ENCODE measurements at regions not wholly inside any gene's neighbourhood (a gene's known extent, or its start where the extent isn't known, plus 50 kb on each side); places are given as distances from the start of the nearest gene placed in this dataset.

- Histone ChIP-seq H3K36me3 (ENCODE audit: control insufficient read depth, insufficient read depth, low read length) (no peaks in the 10 kb centered on the region), H3K4me1 (peaks cover 18% of the 10 kb centered on the region), H3K27me3 (ENCODE audit: control insufficient read depth, insufficient read depth, low read length) (no peaks in the 10 kb centered on the region), H3K9me3 (ENCODE audit: control insufficient read depth, low read length) (no peaks in the 10 kb centered on the region), H2AFZ (no peak overlapping the region), H3K27ac (no peak overlapping the region), H3K79me2 (no peaks in the 10 kb centered on the region), H3K9ac (no peak overlapping the region), H3K4me3 (ENCODE audit: low read depth, low read length) (no peak overlapping the region), H3K4me2 (ENCODE audit: low read length) (no peak overlapping the region)
- no peak for TF ChIP-seq CTCF (IDR thresholded peaks at IDR 0.05)
Measured at GRCh38 chr7:25669281-25669781, 441.0 kb upstream of the NPVF start.

GRCh38 chr7:25669961-25670841, 441.9 kb upstream of the NPVF start:
- Histone ChIP-seq H3K36me3 (ENCODE audit: control insufficient read depth, insufficient read depth, low read length) (no peaks in the 10 kb centered on the region), H3K4me1 (peaks cover 18% of the 10 kb centered on the region), H3K9ac (no peak overlapping the region), H3K4me2 (ENCODE audit: low read length) (no peak overlapping the region), H3K79me2 (no peaks in the 10 kb centered on the region), H3K27ac (peak overlapping the region; percentile 29), H2AFZ (peak overlapping the region; percentile 40), H3K9me3 (ENCODE audit: control insufficient read depth, low read length) (no peaks in the 10 kb centered on the region), H3K4me3 (ENCODE audit: low read depth, low read length) (no peak overlapping the region), H3K27me3 (ENCODE audit: control insufficient read depth, insufficient read depth, low read length) (no peaks in the 10 kb centered on the region)
- no peak for TF ChIP-seq CTCF (IDR thresholded peaks at IDR 0.05)

GRCh38 chr7:25671111-25671510, 442.8 kb upstream of the NPVF start:
- peak overlapping the region; percentile 40 for H2AFZ ChIP-seq
- no peak for TF ChIP-seq CTCF (IDR thresholded peaks at IDR 0.05)
- peaks cover 18% of the 10 kb centered on the region for H3K4me1 ChIP-seq
- H3K27ac ChIP-seq = peak overlapping the region; percentile 29
- no peak overlapping the region for H3K4me2 ChIP-seq (ENCODE audit: low read length)
- H3K27me3 ChIP-seq (ENCODE audit: control insufficient read depth, insufficient read depth, low read length) = no peaks in the 10 kb centered on the region
- H3K9ac ChIP-seq = no peak overlapping the region
- H3K4me3 ChIP-seq (ENCODE audit: low read depth, low read length) = no peak overlapping the region
- no peaks in the 10 kb centered on the region for H3K79me2 ChIP-seq
- no peaks in the 10 kb centered on the region for H3K36me3 ChIP-seq (ENCODE audit: control insufficient read depth, insufficient read depth, low read length)
- H3K9me3 ChIP-seq (ENCODE audit: control insufficient read depth, low read length) = no peaks in the 10 kb centered on the region

- Histone ChIP-seq H3K36me3 (ENCODE audit: control insufficient read depth, insufficient read depth, low read length) (no peaks in the 10 kb centered on the region), H2AFZ (no peak overlapping the region), H3K27ac (no peak overlapping the region), H3K4me3 (ENCODE audit: low read depth, low read length) (no peak overlapping the region), H3K4me1 (peaks cover 20% of the 10 kb centered on the region), H3K9ac (no peak overlapping the region), H3K79me2 (no peaks in the 10 kb centered on the region), H3K4me2 (ENCODE audit: low read length) (no peak overlapping the region), H3K27me3 (ENCODE audit: control insufficient read depth, insufficient read depth, low read length) (no peaks in the 10 kb centered on the region), H3K9me3 (ENCODE audit: control insufficient read depth, low read length) (no peaks in the 10 kb centered on the region)
- TF ChIP-seq CTCF (IDR thresholded peaks at IDR 0.05) = no peak
Measured at GRCh38 chr7:25672496-25672895, 444.2 kb upstream of the NPVF start.
